Muscle of arm (tissue), 1 donor: ENCODE measurements at regions not wholly inside any gene's neighbourhood (a gene's known extent, or its start where the extent isn't known, plus 50 kb on each side); places are given as distances from the start of the nearest gene placed in this dataset.

ENCODE experiments used
- DNase-seq: peaks from one replicate; pipeline ENCODE4 v3.0.0-alpha.2; 2013

DNA sequence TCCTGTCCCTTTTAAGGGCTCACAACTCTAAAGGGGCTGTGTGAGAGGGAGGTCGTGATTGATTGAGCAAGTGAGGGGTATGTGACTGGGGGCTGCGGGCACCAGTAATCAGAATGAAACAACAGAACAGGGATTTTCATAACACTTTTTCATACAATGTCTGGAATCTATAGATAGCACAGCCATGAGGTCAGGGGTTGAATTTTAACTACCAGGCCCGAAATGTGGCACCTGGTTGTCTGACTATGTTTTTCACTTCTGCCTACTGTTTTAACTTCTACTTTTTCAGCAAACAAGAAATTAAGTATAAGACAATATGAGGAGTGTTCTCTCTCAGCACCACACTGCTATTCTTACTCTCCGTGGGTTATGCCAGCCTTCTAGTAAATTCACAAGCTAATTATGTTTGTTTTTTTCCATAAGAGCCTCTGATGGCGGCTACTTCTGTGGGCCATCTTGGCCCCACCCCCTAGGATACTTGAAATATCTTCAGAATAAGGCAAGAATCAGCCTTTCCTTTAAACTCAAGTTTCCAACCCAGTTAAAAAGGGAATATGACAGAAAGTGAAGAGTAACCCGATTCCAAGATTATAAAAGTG lies 552.8 kb upstream of the CHORDC1 start:
- no peak for DNase-seq

DNA sequence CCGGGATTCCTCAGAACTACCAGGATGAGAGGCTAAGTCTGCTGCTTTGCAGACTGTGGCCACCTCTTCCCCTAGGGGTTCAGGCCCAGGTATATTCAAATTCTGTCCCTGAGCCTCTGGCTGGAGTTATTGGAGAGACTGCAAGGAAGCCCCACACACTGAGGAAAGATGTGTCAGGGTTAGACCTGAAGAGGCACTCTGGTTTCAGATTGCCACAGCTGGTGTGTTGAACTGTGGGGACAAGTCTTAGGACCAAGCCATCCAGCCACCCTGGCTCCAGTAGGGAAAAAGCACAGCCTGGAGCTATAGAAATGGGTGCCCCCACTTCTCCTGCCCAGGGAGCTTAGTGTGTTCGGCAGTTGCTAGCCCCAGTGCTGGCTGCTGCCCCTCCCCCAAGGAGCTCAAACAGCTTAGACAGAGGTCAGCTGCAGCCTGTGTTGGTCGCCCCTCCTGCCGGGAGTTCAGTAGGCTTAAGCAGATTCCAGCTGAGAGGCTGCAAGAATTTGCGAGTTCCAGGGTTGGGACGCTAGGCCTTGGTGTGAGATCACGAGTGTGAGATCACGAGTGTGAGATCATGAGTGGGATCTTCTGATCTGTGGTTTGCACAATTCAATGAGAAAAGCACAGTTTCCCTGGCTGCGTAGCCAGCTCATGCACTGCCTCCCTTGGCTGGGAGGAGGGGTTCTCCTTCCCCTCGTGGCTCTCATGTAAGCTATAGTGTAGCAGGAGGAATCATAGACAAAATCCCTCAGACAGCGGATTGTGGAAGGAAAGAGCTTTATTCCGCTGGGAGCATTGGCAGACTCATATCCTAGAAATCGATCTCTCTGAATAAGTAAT lies 552.1 kb upstream of the CHORDC1 start:
- DNase-seq, result no peak

- no peak for DNase-seq
Observed at GRCh38 chr11:90770007-90770406, 547.2 kb upstream of the CHORDC1 start.

DNA sequence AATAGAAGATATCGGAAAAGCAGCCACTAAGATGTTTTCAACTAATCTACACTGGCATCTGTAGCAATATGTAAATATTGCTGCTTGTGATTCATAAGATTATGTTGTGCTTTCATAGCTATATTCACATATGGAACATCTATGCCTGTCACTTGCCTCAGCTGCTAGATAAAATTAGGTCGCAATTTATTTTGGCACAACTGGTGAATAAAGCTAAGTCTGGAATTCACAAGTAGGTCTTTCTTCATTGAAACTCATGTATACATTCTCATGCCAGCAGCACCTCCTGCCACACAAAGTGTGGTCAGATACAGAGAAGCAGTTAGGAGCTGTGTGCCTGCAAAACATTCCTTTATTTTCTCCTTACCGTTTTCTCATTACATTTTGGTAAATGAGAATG lies 543.3 kb upstream of the CHORDC1 start:
- no peak for DNase-seq

- DNase-seq, result no peak
Observed at GRCh38 chr11:90764691-90765090, 541.8 kb upstream of the CHORDC1 start.

- DNase-seq, result no peak
Observed at GRCh38 chr11:90757849-90758494, 535.1 kb upstream of the CHORDC1 start.

GRCh38 chr11:90756617-90757016 lies 533.8 kb upstream of the CHORDC1 start:
- no peak for DNase-seq

- DNase-seq, result no peak
Observed at GRCh38 chr11:90753546-90753945, 530.7 kb upstream of the CHORDC1 start.

DNA sequence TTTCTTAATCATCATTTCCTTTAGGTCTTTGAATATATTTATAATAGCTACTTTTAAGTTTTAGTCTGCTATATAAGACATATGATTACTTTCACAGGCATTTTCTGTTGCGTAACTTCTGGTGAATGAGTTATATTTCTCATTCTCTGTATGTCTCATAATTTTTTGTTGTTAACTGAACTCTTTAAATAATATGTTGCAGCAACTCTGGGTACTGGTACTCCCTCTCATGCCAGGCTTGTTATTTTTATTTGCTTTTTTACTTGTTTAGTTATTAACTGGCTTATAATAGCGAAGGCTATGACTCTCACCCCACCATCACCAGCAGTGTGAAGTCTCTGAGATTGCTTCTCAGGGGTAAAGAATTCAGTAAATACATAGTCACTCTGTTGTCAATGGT lies 524.2 kb upstream of the CHORDC1 start:
- no peak for DNase-seq

DNA sequence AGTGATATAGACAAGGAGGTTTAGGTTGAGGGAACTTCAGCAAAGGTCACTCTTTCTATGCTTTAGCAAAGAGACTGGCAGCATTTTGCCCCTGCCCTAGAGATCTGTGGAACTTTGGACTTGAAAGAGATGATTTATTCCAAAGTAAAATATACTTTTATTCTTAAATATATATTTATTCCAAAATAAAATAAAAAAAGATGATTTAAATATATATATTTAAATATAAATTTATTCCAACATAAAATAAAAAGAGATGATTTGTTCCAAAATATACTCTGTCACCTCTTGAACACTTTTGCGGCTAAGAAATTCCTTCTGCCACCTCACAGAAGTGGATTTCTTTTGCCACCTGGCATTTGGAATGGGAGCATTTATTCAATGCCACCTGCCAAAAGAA lies 521.3 kb upstream of the CHORDC1 start:
- no peak for DNase-seq

- DNase-seq, result no peak
Observed at GRCh38 chr11:90738799-90739198, 516.0 kb upstream of the CHORDC1 start.

GRCh38 chr11:90737444-90738050 lies 514.7 kb upstream of the CHORDC1 start:
- DNase-seq, result no peak

- DNase-seq, result no peak
Observed at GRCh38 chr11:90732486-90732885, 509.6 kb upstream of the CHORDC1 start.

- DNase-seq, result no peak
Observed at GRCh38 chr11:90723475-90723874, 500.6 kb upstream of the CHORDC1 start.

DNA sequence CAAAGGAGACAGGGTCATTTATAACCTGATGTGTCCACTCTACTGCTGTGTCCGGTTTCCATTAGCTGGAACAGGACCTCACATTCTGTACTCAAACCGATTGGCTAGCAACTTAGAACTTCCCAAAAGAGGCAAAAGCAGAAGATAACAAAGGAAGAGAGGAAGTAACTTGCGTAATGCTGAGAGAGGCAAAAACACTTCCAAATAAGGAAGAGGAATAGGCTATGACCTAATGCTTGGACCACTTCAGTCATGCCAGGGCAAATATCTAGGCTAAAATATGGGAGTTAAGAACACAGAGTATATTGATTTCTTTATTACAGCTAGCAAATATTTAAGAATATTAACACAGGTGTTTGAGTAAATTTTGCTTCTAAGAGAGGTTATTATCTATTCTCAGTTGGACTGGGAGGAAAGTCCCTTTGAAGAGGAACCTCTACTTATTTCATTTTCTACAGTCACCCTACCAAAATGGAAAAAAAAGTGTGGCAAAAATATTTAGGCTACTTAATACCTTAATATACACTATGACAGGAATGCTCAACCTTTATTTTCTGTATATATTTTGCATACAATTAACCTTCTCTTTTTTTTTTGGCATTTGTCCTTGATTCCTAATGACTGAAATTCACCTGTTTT lies 499.8 kb upstream of the CHORDC1 start:
- DNase-seq, result no peak

- no peak for DNase-seq
Observed at GRCh38 chr11:90717522-90717921, 494.7 kb upstream of the CHORDC1 start.

GRCh38 chr11:90705661-90706060 lies 482.8 kb upstream of the CHORDC1 start:
- DNase-seq, result no peak

GRCh38 chr11:90704510-90704909 lies 481.7 kb upstream of the CHORDC1 start:
- no peak for DNase-seq

- no peak for DNase-seq
Observed at GRCh38 chr11:90701716-90702115, 478.9 kb upstream of the CHORDC1 start.

DNA sequence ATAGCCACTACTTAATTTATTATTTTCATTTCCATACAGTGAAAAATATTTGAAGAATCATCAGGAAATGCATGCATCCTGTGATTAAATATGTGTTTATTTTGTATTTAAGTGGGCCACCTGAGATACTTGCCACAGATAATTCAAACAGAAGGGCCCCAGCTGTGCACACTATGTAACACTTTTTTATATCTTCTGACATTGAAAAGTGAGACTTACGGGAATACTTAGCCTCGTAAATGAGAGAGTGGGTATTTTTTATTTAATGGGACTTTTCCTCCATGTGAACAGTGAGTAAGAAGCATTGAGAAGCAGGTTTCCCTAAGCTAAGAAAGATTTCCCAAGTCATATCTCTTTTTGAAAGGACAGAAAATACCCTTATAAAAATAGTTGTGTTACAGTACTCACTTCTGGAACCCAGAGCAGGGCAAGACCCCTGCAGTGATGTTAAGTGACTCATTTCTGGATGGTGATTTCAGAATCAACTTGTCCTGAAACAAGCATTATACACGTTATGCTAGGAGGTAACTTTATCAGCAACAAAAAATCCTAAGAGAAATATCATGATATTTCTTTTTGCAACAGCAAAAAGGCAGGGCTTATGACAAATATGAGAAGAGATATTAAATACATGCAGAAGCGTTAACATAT lies 478.1 kb upstream of the CHORDC1 start:
- DNase-seq, result no peak

GRCh38 chr11:90699791-90700400 lies 477.0 kb upstream of the CHORDC1 start:
- no peak for DNase-seq
